LoVo (cell line): ENCODE measurements at regions not wholly inside any gene's neighbourhood (a gene's known extent, or its start where the extent isn't known, plus 50 kb on each side); places are given as distances from the start of the nearest gene placed in this dataset.
"Not testable (repeated sequence)": the region's sequence is repeated elsewhere in the genome, so short reads cannot be mapped to it uniquely, and the experiment has no call there.

Source experiments
- DNase-seq: peaks from one replicate; pipeline ENCODE4 v3.0.0-alpha.2; 2016; ENCODE audit warnings: low spot score

DNA sequence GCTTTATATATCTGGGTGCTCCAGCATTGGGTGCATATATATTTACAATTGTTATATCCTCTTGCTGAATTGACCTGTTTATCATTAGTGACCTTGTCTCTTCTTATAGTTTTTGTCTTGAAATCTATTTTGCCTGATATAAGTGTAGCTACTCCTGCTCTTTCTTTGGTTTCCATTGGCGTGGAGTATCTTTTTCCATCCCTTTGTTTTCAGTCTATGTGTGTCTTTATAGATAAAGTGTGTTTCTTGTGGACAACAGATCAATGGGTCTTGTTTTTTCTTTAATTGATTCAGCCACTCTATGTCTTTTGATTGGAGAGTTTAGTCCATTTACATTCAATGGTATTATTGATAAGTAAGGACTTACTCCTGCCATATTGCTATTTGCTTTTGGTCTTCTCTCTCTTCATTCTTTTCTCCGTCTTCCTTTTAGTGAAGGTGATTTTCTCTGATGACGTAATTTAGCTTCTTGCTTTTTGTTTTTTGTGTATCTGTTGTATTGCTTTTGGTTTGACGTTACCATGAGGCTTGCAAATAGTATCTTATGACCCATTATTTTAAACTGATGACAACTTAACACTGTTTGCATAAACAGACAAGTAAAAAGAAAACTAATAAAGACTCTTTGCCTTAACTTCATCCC lies 347.6 kb downstream of the TMEM121 start:
- no peak for DNase-seq

- DNase-seq = no peak
Observed at GRCh38 chr14:105876158-105876557, 349.8 kb downstream of the TMEM121 start.

DNA sequence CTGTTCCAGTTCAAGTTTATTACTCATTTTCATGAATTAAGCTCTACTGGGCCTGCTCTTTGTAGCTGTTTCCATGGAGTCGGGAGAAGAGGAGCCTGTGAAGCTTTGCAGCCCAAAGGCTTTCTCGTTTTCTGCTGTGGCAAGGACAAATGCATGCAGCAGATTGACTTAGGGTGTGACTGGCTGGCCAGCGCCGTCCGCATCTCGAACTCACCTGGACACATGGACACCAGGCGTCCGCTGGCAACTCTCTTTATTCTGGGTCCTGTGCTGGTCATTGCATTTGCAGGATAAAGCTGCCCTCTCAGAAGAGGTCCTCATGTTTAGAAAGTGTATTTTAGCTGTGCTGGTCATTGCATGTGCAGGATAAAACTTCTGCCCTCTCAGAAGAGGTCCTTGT lies 350.4 kb downstream of the TMEM121 start:
- DNase-seq = no peak

DNA sequence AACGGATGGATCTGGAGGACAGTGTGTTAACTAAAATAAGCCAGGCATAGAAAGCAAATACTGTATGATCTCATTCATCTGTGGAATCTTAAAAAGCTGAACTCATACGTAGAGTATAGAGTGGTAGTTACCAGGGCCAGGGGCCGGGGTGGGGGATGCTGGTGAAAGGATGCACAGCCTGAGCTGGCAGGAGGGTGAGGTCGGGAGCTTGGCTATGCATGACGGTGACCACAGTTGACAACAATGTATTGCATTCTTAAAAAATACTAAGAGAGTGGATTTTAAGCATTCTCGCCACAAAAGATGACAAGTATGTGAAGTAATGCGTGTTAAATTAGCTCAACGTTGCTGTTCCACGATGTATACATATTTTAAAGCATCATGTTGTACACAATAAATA lies 351.3 kb downstream of the TMEM121 start:
- no peak for DNase-seq

DNA sequence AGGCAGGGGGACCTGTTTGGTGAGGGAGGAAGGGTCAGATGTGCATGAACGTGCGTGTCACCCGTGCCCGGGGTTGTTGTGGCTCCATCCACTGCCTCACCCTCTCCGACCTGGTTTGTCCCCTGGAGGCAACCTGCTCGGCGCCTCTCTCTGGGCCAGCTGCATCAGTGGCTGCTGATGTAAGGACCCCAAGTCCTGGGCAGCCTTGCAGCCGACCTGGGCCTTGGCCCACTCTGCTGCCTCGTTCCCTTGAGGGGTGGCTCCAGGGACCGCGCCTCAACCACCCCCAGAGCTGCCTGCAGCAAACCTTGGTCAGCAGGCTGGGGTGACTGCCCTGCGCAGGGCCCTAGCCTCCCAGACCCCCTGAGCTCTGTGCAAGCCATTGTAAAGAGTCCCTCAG lies 351.7 kb downstream of the TMEM121 start:
- DNase-seq = no peak

GRCh38 chr14:105878554-105878953 lies 352.2 kb downstream of the TMEM121 start:
- no peak for DNase-seq

DNA sequence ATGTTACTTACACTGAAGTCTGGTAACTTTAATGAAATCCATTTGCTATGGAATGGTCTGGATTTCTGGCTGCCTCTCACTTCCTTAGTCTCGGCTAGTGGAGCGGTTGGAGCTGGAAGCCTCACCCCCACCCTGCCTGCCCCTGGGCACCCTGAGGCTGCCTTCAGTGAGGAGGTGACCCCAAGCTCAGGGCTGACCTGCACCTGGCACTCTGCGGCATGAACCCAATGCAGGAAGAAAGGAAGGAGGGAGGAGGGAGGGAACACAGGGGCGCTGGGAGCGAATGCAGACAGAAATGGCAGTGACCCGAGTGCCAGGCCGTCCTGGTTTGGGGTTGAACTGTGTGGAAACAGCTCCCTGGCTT lies 353.1 kb downstream of the TMEM121 start:
- no peak for DNase-seq

- no peak for DNase-seq
Observed at GRCh38 chr14:105879867-105880561, 353.6 kb downstream of the TMEM121 start.

DNA sequence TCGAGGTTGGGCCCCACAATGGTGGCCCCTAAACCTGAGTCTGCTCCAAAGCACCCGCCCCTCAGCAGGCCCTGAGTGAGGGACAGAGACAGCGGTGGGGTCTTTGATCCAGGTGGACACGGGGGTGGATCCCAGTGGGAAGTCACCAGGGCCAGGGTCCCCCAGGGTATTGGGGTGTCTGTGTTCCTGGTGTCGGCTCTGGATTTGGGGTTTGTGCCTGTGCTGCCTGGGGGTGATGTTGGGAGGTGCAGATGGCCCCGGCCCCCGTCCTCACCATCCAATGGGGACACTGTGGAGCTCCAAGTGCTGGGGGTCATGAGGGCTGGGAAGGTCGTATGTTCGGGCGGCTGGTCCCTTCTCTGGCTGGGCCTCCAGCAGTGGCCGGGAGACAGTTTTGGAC lies 354.2 kb downstream of the TMEM121 start:
- no peak for DNase-seq

DNA sequence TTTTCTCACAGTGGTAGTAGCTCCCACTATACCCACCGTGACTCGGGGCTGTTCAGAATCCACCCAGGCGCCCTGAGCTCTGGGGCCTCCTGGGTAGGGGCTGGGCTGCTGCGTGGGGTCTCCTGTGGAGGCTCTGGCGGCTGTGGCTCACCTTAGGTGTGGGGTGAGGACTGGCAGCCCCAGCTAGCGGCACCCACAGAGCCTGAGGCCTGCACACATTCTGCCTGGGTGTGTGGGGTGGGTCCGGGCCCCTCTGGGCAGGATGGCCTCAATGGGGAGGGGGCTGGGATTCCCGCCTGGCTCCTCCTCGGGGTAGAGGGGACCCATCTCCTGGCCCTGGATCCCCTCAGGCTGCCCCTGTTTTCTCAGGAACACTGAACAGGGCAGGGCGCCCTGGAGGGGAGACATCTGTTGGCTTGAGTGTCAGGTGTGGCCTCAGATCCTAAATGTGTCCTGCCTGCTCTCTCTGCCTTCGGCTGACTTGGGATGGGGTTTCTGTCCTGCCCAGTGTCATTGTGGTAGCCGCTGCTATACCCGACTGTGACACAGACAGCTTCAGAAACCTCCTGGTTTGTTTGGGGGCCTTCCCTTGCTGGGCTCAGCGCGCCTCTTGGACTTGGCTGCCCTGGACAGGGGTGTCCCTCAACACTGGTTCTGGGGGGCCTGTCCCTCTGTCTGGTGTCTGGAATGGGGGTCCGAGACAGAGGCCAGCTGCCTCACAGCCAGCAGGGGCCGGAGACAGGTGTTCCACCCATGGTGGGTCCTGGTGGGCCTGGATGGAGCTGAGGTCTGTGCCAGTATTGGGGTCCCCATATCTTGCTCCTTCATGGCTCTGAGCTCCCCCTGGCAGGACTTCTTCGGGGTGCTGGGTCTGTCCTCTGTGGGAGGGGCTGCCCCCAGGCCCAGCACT lies 354.9 kb downstream of the TMEM121 start:
- no peak for DNase-seq

GRCh38 chr14:105882011-105882410 lies 355.6 kb downstream of the TMEM121 start:
- not testable (repeated sequence) for DNase-seq

- DNase-seq = no peak
Observed at GRCh38 chr14:105882626-105883025, 356.2 kb downstream of the TMEM121 start.

GRCh38 chr14:105883066-105884005 lies 357.0 kb downstream of the TMEM121 start:
- DNase-seq = no peak

DNA sequence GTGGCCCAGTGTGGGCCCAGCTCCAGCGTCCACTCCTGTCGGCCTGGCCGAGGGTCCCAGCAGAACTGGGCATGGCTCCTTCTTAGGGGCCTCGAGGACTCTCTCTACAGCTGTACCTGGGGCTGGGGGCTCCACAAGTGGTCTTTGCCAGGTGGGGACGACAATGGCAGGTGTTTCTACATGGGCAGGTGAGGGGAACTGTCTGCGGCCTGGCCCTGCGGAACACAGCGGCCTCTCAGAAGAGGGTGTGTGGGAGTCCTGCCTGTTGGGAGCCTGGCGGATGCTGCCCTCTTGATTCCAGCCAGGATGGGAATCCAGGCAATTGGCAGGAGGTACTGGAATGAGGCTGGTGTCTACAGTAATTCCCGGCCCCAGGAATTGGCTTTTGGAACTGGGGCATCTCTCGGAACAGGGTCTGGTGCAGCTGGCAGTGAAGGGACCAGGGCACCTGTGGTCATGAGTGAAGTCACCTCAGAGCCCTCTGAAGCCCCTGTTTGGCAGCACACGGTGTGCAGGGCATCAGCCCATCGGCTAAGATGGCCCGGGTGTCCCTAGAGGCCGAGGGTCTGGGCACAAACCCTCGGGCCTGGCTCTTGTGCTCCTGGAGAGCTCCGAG lies 357.9 kb downstream of the TMEM121 start:
- not testable (repeated sequence) for DNase-seq

- DNase-seq = no peak
Observed at GRCh38 chr14:105884808-105885281, 358.5 kb downstream of the TMEM121 start.

- DNase-seq = no peak
Observed at GRCh38 chr14:105885561-105886320, 359.4 kb downstream of the TMEM121 start.

GRCh38 chr14:105886791-105887191 lies 360.4 kb downstream of the TMEM121 start:
- DNase-seq = not testable (repeated sequence)

GRCh38 chr14:105887692-105888091 lies 361.3 kb downstream of the TMEM121 start:
- DNase-seq = no peak

DNA sequence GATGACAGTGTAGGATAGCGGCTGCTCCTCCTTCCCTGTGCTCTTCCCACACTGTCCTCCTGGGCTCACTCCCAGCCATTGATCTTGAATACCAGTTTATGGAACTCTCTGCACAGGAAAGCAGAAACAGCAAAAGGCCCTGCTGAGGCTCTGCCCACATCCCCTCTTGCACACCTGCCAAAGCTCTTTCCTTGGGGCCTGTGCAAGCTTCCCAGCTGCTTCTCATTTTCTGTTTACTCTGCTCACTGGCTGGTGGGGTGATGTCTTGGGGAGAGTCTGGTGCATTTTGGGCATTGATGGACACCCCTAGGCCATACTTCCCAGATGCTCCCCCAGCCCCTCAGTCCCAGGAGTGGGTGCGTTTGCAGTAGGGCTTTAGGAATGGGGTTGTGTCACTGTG lies 361.8 kb downstream of the TMEM121 start:
- no peak for DNase-seq
